K562 (cell line): ENCODE measurements at regions not wholly inside any gene's neighbourhood (a gene's known extent, or its start where the extent isn't known, plus 50 kb on each side); places are given as distances from the start of the nearest gene placed in this dataset.

Experiments used
- CBX8 ChIP-seq: fragments of 200-600 bp; sonication (generic); IDR thresholded peaks from 2 replicates; pipeline ENCODE4 v1.6.1; 2012; ENCODE audit warnings: borderline replicate concordance, mixed run types, low read depth, mild to moderate bottlenecking, moderate library complexity, mixed read lengths, low read length, control low read depth, inconsistent platforms; ENCODE audit not compliant: poor library complexity, severe bottlenecking; ENCODE audit errors: extremely low read depth
- EP300 ChIP-seq: IDR thresholded peaks from 2 replicates; pipeline ENCODE4 v1.6.1; 2012; ENCODE audit warnings: low read length, improper control_type of control experiment
- ETS1 ChIP-seq: conservative IDR thresholded peaks from 2 replicates; pipeline ENCODE4 v1.6.1; 2011; ENCODE audit warnings: low read depth, mild to moderate bottlenecking, low read length; ENCODE audit not compliant: control insufficient read depth
- JUNB ChIP-seq: fragments of 450-650 bp; formaldehyde crosslinking; conservative IDR thresholded peaks from 2 replicates; pipeline ENCODE4 v1.4.0; 2020; ENCODE audit warnings: mild to moderate bottlenecking
- JUND ChIP-seq, 2 experiments: IDR thresholded peaks; 2 replicates in 1 of 2; 3 replicates in 1 of 2; pipeline ENCODE4 v1.6.1; 2011; ENCODE audit warnings: borderline replicate concordance in 2 of 2, low read depth in 2 of 2, low read length in 2 of 2, improper control_type of control experiment in 1 of 2, missing biosample characterization in 1 of 2, missing genetic modification characterization in 1 of 2, missing genetic modification reagents in 1 of 2
- MAFF ChIP-seq: IDR thresholded peaks from 2 replicates; pipeline ENCODE4 v1.6.1; 2012; ENCODE audit warnings: low read length, improper control_type of control experiment
- MXI1 ChIP-seq: IDR thresholded peaks from 2 replicates; pipeline ENCODE4 v1.6.1; 2011; ENCODE audit warnings: low read depth, mild to moderate bottlenecking, improper control_type of control experiment, low read length
- NR3C1 ChIP-seq: sonication (generic); formaldehyde crosslinking; IDR thresholded peaks from 2 replicates; pipeline ENCODE4 v1.8.1; 2022; ENCODE audit warnings: missing genetic modification reagents
- SIRT6 ChIP-seq: IDR thresholded peaks from one replicate; pipeline ENCODE4 v1.6.1; 2012; ENCODE audit warnings: low read depth, mild to moderate bottlenecking, control low read depth, inconsistent platforms, low read length, moderate library complexity
- SIX5 ChIP-seq, 2 experiments: IDR thresholded peaks; 2 replicates each; pipeline ENCODE4 v1.6.1; 2011; ENCODE audit warnings: low read length in 2 of 2, borderline replicate concordance in 1 of 2, low read depth in 1 of 2, mild to moderate bottlenecking in 1 of 2, moderate library complexity in 1 of 2; ENCODE audit not compliant: insufficient read depth in 1 of 2
- ZNF124 ChIP-seq: sonication (generic); formaldehyde crosslinking; IDR thresholded peaks from 2 replicates; pipeline ENCODE4 v1.8.1; 2022; ENCODE audit warnings: missing genetic modification reagents
- ZNF253 ChIP-seq: fragments of 250-450 bp; sonication (Bioruptor Pico); conservative IDR thresholded peaks from 2 replicates; pipeline ENCODE4 v1.6.1; 2021; ENCODE audit warnings: mild to moderate bottlenecking
- ZNF41 ChIP-seq: fragments of 250-450 bp; sonication (Bioruptor Pico); conservative IDR thresholded peaks from 2 replicates; pipeline ENCODE4 v1.4.0; 2020; ENCODE audit warnings: mild to moderate bottlenecking
- TF ChIP-seq, protein P1 (sequence below): sonication (generic); formaldehyde crosslinking; IDR thresholded peaks from 2 replicates; pipeline ENCODE4 v1.8.1; 2023; ENCODE audit warnings: mild to moderate bottlenecking, missing genetic modification reagents

DNA sequence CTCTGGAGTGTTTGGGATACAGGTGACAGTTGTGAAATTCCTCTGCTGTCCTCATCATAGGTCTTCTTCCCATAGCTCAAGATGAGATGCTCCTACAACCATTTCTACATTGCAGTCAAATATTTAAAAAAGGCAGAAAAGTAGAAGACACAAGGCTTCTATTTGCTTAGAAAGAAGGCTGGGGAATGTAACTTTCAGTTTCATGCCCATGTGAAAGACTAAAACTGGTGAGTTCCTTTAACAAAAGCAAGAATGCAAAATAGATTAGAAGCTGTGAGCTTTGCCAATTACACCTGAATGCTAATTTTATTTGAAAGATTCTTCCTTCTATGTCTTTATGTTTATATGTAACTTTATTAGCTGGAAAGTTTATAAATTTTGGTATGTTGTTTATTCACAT is 1682.7 kb downstream of the BRINP3 start:
- TF ChIP-seq ZNF41 (CRISPR knock-in tag) (no peak), NR3C1 (no peak), SIX5 (IDR thresholded peaks at IDR 0.05; ENCODE audit: borderline replicate concordance in 1 of 2, insufficient read depth in 1 of 2, low read depth in 1 of 2, low read length in 2 of 2) (no peak), EP300 (no peak), MXI1 (no peak), JUND (IDR thresholded peaks at IDR 0.05; ENCODE audit: borderline replicate concordance, low read depth, low read length) (no peak), JUND (tag; IDR thresholded peaks at IDR 0.05; ENCODE audit: borderline replicate concordance, low read depth, low read length) (no peak), ZNF253 (CRISPR knock-in tag) (no peak), JUNB (CRISPR knock-in tag) (no peak), SIRT6 (no peak), MAFF (no peak), CBX8 (no peak), ZNF124 (CRISPR knock-in tag) (no peak), ETS1 (no peak)
- TF ChIP-seq, protein P1, sequence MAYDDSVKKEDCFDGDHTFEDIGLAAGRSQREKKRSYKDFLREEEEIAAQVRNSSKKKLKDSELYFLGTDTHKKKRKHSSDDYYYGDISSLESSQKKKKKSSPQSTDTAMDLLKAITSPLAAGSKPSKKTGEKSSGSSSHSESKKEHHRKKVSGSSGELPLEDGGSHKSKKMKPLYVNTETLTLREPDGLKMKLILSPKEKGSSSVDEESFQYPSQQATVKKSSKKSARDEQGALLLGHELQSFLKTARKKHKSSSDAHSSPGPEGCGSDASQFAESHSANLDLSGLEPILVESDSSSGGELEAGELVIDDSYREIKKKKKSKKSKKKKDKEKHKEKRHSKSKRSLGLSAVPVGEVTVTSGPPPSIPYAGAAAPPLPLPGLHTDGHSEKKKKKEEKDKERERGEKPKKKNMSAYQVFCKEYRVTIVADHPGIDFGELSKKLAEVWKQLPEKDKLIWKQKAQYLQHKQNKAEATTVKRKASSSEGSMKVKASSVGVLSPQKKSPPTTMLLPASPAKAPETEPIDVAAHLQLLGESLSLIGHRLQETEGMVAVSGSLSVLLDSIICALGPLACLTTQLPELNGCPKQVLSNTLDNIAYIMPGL (CRISPR knock-in tag): no peak
